ENCODE measurements at regions not wholly inside any gene's neighbourhood (a gene's known extent, or its start where the extent isn't known, plus 50 kb on each side); places are given as distances from the start of the nearest gene placed in this dataset.
"Not testable (repeated sequence)": the region's sequence is repeated elsewhere in the genome, so short reads cannot be mapped to it uniquely, and the experiment has no call there.

DNA sequence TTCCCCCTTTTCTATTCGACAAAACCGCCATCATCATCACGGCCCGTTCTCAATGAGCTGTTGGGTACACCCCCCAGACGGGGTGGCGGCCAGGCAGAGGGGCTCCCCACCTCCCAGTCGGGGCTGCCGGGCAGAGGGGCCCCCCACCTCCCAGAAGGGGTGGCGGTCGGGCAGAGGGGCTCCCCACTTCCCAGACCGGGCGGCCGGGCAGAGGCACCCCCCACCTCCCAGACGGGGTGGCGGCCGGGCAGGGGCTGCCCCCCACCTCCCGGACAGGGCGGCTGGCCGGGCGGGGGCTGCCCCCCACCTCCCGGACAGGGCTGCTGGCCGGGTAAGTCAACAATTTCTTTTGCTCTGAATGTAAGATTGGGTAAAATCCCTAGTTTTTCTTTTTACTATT, 1162.2 kb upstream of the CELF2 start:
- not testable (repeated sequence) for H3K27me3 ChIP-seq (ENCODE audit: control insufficient read depth in 1 of 2, insufficient read depth in 2 of 2, low read length in 2 of 2); H3K4me3 ChIP-seq (ENCODE audit: low read depth in 1 of 2, low read length in 2 of 2); H3K9me3 ChIP-seq (ENCODE audit: control insufficient read depth in 2 of 2, insufficient read depth in 1 of 2, low read depth in 1 of 2, low read length in 1 of 2); H3K27ac ChIP-seq (ENCODE audit: low read depth in 2 of 2, low read length in 1 of 2); H3K4me1 ChIP-seq (ENCODE audit: control insufficient read depth in 2 of 2, insufficient read depth in 2 of 2, low read length in 1 of 2); H3K36me3 ChIP-seq (ENCODE audit: control insufficient read depth in 2 of 2, insufficient read depth in 2 of 2, low read length in 1 of 2)
- WGBS, 2 donors, result 89 to 92% methylated on average over 22 of the region's 22 CpGs

DNA sequence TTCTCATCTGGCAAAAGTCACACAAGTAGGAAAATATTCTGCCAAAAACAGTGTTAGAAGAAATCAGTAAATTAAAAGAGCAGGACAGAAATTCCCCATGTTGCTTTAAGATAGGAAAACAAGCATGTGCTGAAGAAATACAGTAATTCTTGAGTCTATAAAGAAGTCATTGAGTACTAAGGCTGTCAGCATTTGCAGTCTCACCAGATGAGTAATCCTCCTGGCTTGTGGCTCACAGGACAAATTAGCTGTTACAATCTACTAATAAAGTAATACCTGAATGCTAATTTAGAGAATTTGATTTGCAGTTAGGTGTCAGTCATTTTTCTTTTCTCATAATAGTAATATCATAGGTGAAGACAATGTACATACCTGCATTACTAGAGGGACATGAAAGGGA, 1158.9 kb upstream of the CELF2 start:
- peaks cover 0 to 2% of the 10 kb centered on the region in 2 donors for H3K9me3 ChIP-seq (ENCODE audit: control insufficient read depth in 2 of 2, insufficient read depth in 1 of 2, low read depth in 1 of 2, low read length in 1 of 2)
- H3K27me3 ChIP-seq (ENCODE audit: control insufficient read depth in 1 of 2, insufficient read depth in 2 of 2, low read length in 2 of 2), result no peaks in the 10 kb centered on the region
- no peak overlapping the region for H3K27ac ChIP-seq (ENCODE audit: low read depth in 2 of 2, low read length in 1 of 2)
- no peaks in the 10 kb centered on the region for H3K4me1 ChIP-seq (ENCODE audit: control insufficient read depth in 2 of 2, insufficient read depth in 2 of 2, low read length in 1 of 2)
- no peaks in the 10 kb centered on the region for H3K36me3 ChIP-seq (ENCODE audit: control insufficient read depth in 2 of 2, insufficient read depth in 2 of 2, low read length in 1 of 2)
- no peak overlapping the region for H3K4me3 ChIP-seq (ENCODE audit: low read depth in 1 of 2, low read length in 2 of 2)

DNA sequence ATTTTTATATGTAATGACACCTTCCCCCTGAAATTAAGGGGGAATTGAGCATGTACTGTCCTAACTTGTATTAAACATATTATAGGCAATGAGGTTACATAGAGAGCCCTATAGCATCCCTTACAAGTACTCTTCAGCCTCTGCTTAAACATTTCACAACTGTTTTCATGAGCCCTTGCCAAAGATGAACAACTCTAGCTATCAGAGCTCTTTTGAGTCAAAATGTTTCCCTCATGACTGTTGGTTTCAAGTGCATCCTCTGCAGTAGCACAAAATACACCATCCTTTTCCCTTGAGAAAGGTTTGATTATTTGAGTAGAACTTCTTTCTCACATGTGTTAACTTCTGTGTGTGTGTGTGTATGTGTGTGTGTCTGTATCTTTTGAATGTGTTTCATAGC, 1157.6 kb upstream of the CELF2 start:
- no peaks in the 10 kb centered on the region for H3K36me3 ChIP-seq (ENCODE audit: control insufficient read depth in 2 of 2, insufficient read depth in 2 of 2, low read length in 1 of 2)

DNA sequence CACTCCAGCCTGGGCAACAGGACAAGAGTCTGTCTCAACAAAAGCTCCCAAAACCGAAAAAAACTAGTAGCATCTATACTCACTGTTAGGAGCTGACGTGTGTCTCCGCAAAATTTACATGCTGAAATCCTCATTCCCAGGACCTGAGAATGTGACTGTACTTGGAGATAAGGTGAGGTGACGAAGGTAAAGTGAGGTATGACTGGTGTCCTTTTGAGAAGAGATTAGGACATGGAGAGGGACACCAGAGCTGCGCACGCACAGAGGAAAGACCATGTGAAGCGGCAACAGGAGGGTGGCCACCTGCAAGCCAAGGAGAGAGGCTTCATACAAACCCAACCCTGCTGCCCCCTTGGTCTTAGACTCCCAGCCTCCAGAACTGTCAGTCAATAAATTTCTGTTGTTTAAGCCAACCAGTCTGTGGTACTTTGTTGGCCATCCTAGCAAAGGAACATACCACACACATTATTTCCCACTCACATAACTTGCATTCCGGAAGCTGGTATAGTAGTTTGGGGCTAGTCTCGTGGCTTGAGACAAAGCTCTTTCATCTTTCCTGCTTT, 1154.0 kb upstream of the CELF2 start:
- no peaks in the 10 kb centered on the region for H3K9me3 ChIP-seq (ENCODE audit: control insufficient read depth in 2 of 2, insufficient read depth in 1 of 2, low read depth in 1 of 2, low read length in 1 of 2)
- H3K4me1 ChIP-seq (ENCODE audit: control insufficient read depth in 2 of 2, insufficient read depth in 2 of 2, low read length in 1 of 2), result no peaks in the 10 kb centered on the region
- H3K4me3 ChIP-seq (ENCODE audit: low read depth in 1 of 2, low read length in 2 of 2), result no peak overlapping the region
- H3K27ac ChIP-seq (ENCODE audit: low read depth in 2 of 2, low read length in 1 of 2), result no peak overlapping the region
- 88% methylated on average over 9 of the region's 9 CpGs for WGBS, 2 donors
- no peaks in the 10 kb centered on the region for H3K27me3 ChIP-seq (ENCODE audit: control insufficient read depth in 1 of 2, insufficient read depth in 2 of 2, low read length in 2 of 2)
- H3K36me3 ChIP-seq (ENCODE audit: control insufficient read depth in 2 of 2, insufficient read depth in 2 of 2, low read length in 1 of 2), result no peaks in the 10 kb centered on the region

More for the DNA sequence above, 1157.6 kb upstream of the CELF2 start:
- Histone ChIP-seq H3K27ac (ENCODE audit: low read depth in 2 of 2, low read length in 1 of 2) (no peak overlapping the region), H3K4me3 (ENCODE audit: low read depth in 1 of 2, low read length in 2 of 2) (no peak overlapping the region), H3K9me3 (ENCODE audit: control insufficient read depth in 2 of 2, insufficient read depth in 1 of 2, low read depth in 1 of 2, low read length in 1 of 2) (peaks cover 0 to 2% of the 10 kb centered on the region in 2 donors), H3K27me3 (ENCODE audit: control insufficient read depth in 1 of 2, insufficient read depth in 2 of 2, low read length in 2 of 2) (no peaks in the 10 kb centered on the region), H3K4me1 (ENCODE audit: control insufficient read depth in 2 of 2, insufficient read depth in 2 of 2, low read length in 1 of 2) (no peaks in the 10 kb centered on the region)

DNA sequence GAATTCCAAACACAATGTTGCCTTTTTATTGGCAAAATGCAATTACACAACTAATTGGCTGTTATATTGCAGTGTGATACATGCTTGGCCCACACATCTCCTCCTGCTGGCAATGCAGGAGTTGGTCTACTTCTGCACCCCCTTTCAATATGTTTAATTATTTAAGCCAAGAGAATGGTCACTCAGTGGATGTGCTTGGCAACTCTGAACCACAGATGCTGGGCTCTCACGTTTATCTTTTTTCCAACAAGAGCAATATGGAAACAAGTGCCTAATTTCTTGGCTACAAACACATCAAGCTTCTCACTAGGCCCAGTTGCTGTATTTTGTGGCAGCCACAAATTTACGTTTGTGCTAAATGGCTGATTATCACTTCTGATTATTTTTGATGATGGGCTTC, 1149.2 kb upstream of the CELF2 start:
- H3K27ac ChIP-seq (ENCODE audit: low read depth in 2 of 2, low read length in 1 of 2), result no peak overlapping the region
- WGBS, 2 donors, result 58 to 64% methylated on average over 2 of the region's 2 CpGs
- no peaks in the 10 kb centered on the region for H3K9me3 ChIP-seq (ENCODE audit: control insufficient read depth in 2 of 2, insufficient read depth in 1 of 2, low read depth in 1 of 2, low read length in 1 of 2)
- no peaks in the 10 kb centered on the region for H3K4me1 ChIP-seq (ENCODE audit: control insufficient read depth in 2 of 2, insufficient read depth in 2 of 2, low read length in 1 of 2)
- H3K36me3 ChIP-seq (ENCODE audit: control insufficient read depth in 2 of 2, insufficient read depth in 2 of 2, low read length in 1 of 2), result no peaks in the 10 kb centered on the region
- H3K4me3 ChIP-seq (ENCODE audit: low read depth in 1 of 2, low read length in 2 of 2), result no peak overlapping the region
- no peaks in the 10 kb centered on the region for H3K27me3 ChIP-seq (ENCODE audit: control insufficient read depth in 1 of 2, insufficient read depth in 2 of 2, low read length in 2 of 2)

DNA sequence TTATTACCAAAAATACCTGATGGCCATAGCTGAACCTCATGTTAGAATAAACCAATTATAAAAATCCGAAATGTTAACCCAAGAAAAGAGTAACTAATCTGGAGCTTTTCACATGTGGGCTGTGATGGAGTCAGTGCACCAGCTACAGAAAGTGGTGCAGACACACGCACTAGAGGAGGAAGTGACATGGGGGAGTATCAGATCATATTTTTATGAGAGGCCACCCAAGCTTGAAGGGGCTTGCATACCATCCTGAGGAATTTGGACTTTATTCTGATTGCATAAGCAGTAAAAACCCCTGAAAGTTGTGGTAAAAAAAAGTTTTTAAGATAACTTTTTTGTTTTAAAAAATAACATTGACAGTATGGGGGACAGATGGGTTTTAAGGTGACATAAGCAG, 1148.5 kb upstream of the CELF2 start:
- no peak overlapping the region for H3K27ac ChIP-seq (ENCODE audit: low read depth in 2 of 2, low read length in 1 of 2)
- H3K36me3 ChIP-seq (ENCODE audit: control insufficient read depth in 2 of 2, insufficient read depth in 2 of 2, low read length in 1 of 2), result no peaks in the 10 kb centered on the region
- no peaks in the 10 kb centered on the region for H3K4me1 ChIP-seq (ENCODE audit: control insufficient read depth in 2 of 2, insufficient read depth in 2 of 2, low read length in 1 of 2)
- no peak overlapping the region for H3K4me3 ChIP-seq (ENCODE audit: low read depth in 1 of 2, low read length in 2 of 2)
- H3K27me3 ChIP-seq (ENCODE audit: control insufficient read depth in 1 of 2, insufficient read depth in 2 of 2, low read length in 2 of 2), result no peaks in the 10 kb centered on the region
- no peaks in the 10 kb centered on the region for H3K9me3 ChIP-seq (ENCODE audit: control insufficient read depth in 2 of 2, insufficient read depth in 1 of 2, low read depth in 1 of 2, low read length in 1 of 2)
- 75 to 79% methylated on average over 2 of the region's 2 CpGs for WGBS, 2 donors

DNA sequence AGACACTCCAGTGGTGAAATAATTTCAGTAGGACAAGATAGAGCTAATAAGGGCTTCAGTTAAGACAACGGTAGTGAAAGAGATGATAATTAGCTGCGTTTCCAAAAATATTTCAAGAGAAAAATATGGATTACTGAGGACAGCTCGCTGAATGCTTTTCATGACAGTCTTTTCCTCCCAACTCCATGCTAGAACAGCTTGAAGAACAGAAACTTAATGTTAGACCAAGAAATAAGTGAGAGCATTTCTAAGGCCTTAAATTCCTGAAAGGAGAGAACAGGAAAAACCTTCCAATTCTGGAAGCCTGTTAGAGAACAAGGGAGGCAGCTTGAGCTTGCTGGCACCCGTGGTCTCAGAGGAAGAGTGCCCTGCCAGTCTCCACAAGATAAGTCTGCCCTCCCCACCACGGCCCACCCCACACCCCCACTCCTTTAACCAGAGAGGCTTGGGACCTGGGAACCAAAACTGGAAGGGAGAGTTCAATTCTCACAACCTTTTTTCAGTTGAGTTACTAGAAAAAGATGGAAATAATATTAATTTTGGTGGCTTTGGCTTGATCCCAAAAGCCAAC, 1148.0 kb upstream of the CELF2 start:
- Histone ChIP-seq H3K27me3 (ENCODE audit: control insufficient read depth in 1 of 2, insufficient read depth in 2 of 2, low read length in 2 of 2) (no peaks in the 10 kb centered on the region), H3K4me3 (ENCODE audit: low read depth in 1 of 2, low read length in 2 of 2) (no peak overlapping the region), H3K4me1 (ENCODE audit: control insufficient read depth in 2 of 2, insufficient read depth in 2 of 2, low read length in 1 of 2) (no peaks in the 10 kb centered on the region), H3K27ac (ENCODE audit: low read depth in 2 of 2, low read length in 1 of 2) (no peak overlapping the region), H3K9me3 (ENCODE audit: control insufficient read depth in 2 of 2, insufficient read depth in 1 of 2, low read depth in 1 of 2, low read length in 1 of 2) (no peaks in the 10 kb centered on the region), H3K36me3 (ENCODE audit: control insufficient read depth in 2 of 2, insufficient read depth in 2 of 2, low read length in 1 of 2) (no peaks in the 10 kb centered on the region)
- 50% methylated on average over 5 of the region's 5 CpGs for WGBS, 2 donors

DNA sequence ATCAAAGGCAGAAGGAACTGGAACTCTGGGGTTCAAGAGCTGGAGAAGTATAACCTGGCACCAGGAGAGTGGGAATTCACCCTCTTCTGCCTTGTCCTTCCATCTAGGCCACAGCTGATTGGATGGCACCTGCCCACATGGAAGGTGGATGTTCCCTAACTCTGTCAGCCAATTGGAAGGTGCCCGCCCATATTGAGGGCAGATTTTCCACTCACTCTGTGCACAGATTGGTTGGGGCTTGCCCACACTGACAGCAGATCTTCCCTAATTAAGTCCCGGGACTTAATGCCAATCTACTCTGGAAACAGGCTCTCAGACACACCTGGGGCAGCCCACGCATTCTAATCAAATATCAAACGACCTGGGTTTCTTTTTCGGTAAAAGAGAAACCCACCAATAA, 1142.3 kb upstream of the CELF2 start:
- H3K27ac ChIP-seq (ENCODE audit: low read depth in 2 of 2, low read length in 1 of 2), result no peak overlapping the region
- no peaks in the 10 kb centered on the region for H3K4me1 ChIP-seq (ENCODE audit: control insufficient read depth in 2 of 2, insufficient read depth in 2 of 2, low read length in 1 of 2)
- 86% methylated on average over 5 of the region's 5 CpGs for WGBS, 2 donors
- H3K9me3 ChIP-seq (ENCODE audit: control insufficient read depth in 2 of 2, insufficient read depth in 1 of 2, low read depth in 1 of 2, low read length in 1 of 2), result peaks cover 0 to 5% of the 10 kb centered on the region in 2 donors
- H3K27me3 ChIP-seq (ENCODE audit: control insufficient read depth in 1 of 2, insufficient read depth in 2 of 2, low read length in 2 of 2), result no peaks in the 10 kb centered on the region
- no peak overlapping the region for H3K4me3 ChIP-seq (ENCODE audit: low read depth in 1 of 2, low read length in 2 of 2)
- no peaks in the 10 kb centered on the region for H3K36me3 ChIP-seq (ENCODE audit: control insufficient read depth in 2 of 2, insufficient read depth in 2 of 2, low read length in 1 of 2)

DNA sequence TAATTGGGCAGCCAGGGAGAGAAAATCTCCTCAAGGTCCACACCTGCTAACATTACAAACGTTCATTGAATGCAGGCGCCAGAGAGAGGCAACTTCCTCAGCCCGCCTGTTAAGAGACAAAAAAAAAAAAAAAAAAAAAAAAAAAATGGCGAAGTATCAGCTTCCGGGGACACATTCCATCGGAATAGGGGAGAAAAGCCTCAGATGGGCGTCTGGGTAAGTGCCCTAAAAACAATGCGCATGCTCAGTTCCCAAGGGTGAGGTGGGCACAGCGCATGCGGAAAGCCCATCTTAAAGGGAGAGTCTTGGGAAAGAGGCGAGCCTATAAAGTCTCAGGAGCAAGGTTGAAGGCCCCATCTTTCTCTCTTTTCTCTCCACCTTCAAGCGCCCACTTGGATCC, 1139.7 kb upstream of the CELF2 start:
- no peak overlapping the region for H3K27ac ChIP-seq (ENCODE audit: low read depth in 2 of 2, low read length in 1 of 2)

DNA sequence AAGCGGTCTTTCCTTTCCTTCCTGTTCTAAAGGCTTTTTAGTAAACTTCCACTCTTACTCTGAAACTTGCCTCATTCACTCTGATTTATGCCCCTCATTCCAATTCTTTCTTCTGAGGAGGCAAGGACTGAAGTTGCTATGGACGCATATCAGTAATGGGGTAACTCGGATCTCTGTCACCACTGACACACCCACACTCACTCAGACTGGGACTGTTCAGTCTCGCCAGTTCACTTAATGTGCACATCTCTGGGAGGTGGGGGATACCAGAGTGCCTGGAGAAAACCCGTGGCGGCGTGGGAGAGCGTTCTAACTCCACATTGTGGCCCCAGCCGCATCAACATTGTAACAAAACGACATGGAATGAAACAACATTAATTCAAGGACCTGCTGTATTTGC, 1139.3 kb upstream of the CELF2 start:
- H3K4me3 ChIP-seq (ENCODE audit: low read depth in 1 of 2, low read length in 2 of 2), result no peak overlapping the region
- no peaks in the 10 kb centered on the region for H3K27me3 ChIP-seq (ENCODE audit: control insufficient read depth in 1 of 2, insufficient read depth in 2 of 2, low read length in 2 of 2)
- no peaks in the 10 kb centered on the region for H3K36me3 ChIP-seq (ENCODE audit: control insufficient read depth in 2 of 2, insufficient read depth in 2 of 2, low read length in 1 of 2)
- no peaks in the 10 kb centered on the region for H3K4me1 ChIP-seq (ENCODE audit: control insufficient read depth in 2 of 2, insufficient read depth in 2 of 2, low read length in 1 of 2)
- H3K9me3 ChIP-seq (ENCODE audit: control insufficient read depth in 2 of 2, insufficient read depth in 1 of 2, low read depth in 1 of 2, low read length in 1 of 2), result peaks cover 0 to 5% of the 10 kb centered on the region in 2 donors
- H3K27ac ChIP-seq (ENCODE audit: low read depth in 2 of 2, low read length in 1 of 2), result no peak overlapping the region
- WGBS, 2 donors, result 92% methylated on average over 10 of the region's 10 CpGs

More for the DNA sequence above, 1139.7 kb upstream of the CELF2 start:
- Histone ChIP-seq H3K27me3 (ENCODE audit: control insufficient read depth in 1 of 2, insufficient read depth in 2 of 2, low read length in 2 of 2) (no peaks in the 10 kb centered on the region), H3K4me1 (ENCODE audit: control insufficient read depth in 2 of 2, insufficient read depth in 2 of 2, low read length in 1 of 2) (no peaks in the 10 kb centered on the region), H3K9me3 (ENCODE audit: control insufficient read depth in 2 of 2, insufficient read depth in 1 of 2, low read depth in 1 of 2, low read length in 1 of 2) (peaks cover 0 to 5% of the 10 kb centered on the region in 2 donors), H3K4me3 (ENCODE audit: low read depth in 1 of 2, low read length in 2 of 2) (no peak overlapping the region), H3K36me3 (ENCODE audit: control insufficient read depth in 2 of 2, insufficient read depth in 2 of 2, low read length in 1 of 2) (no peaks in the 10 kb centered on the region)
- 93% methylated on average over 12 of the region's 12 CpGs for WGBS, 2 donors

Data from esophagus (tissue), 2 donors.